ENCODE measurements at regions not wholly inside any gene's neighbourhood (a gene's known extent, or its start where the extent isn't known, plus 50 kb on each side); places are given as distances from the start of the nearest gene placed in this dataset.

DNA sequence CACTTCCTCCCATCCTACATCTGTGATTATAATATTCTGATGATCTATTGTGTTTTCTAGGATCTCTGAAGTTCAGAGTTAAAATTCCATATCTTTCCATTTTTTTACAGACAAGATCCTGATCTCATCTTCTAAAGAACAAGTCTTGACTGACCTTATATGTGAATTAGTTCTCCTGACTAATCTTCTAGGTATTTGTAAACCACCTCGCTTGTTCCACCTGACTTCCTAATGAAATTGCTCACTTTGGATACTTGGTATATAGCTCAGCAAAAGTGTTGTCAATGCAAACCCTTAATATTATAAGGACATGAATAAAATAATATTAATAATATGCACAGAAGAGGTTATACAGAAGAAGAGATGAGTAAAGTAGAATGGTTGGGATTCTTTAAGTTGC is 68.2 kb upstream of the NR4A3 start:
- TF ChIP-seq GATA2 (IDR thresholded peaks at IDR 0.05; ENCODE audit: low read depth, low read length) (no peak), GATA3 (IDR thresholded peaks at IDR 0.05; ENCODE audit: low read depth, low read length) (no peak)
